Mammary epithelial cell (primary cell): ENCODE measurements at regions not wholly inside any gene's neighbourhood (a gene's known extent, or its start where the extent isn't known, plus 50 kb on each side); places are given as distances from the start of the nearest gene placed in this dataset.

Experiments
- EZH2 ChIP-seq: IDR thresholded peaks from 2 replicates; pipeline ENCODE4 v1.6.1; 2012; ENCODE audit warnings: low read length, inconsistent platforms, borderline replicate concordance
- TF ChIP-seq, protein P1 (sequence below), 2 donors: IDR thresholded peaks in 1 of 2; conservative IDR thresholded peaks in 1 of 2; 2 replicates each; pipeline ENCODE4 v1.5.1; 2011 to 2012; ENCODE audit warnings: inconsistent platforms in 2 of 2, low read length in 2 of 2, mild to moderate bottlenecking in 2 of 2, control low read depth in 1 of 2, low read depth in 1 of 2; ENCODE audit not compliant: insufficient read depth in 1 of 2; ENCODE audit errors: extremely low read depth in 1 of 2

DNA sequence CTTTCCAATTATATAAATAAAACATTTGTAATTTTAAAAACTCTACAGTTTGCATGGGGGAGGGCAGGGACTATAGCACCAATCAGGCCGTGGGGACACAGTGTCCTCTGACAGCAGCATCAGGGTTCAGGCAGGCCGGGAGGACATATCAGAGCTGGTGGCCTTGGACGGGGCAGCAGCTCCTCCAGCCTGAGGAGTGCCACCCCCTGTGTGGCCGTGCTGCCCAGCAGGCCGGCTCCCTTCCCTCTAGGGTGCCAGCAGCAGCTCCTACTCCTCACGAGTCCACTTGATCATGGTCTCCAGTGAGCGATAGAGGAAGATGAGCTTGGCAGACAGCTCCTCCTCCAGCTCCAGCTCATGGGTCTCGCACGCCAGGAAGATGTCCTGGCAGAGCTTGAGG, 144.0 kb upstream of the PHACTR3 start:
- TF ChIP-seq, protein P1, sequence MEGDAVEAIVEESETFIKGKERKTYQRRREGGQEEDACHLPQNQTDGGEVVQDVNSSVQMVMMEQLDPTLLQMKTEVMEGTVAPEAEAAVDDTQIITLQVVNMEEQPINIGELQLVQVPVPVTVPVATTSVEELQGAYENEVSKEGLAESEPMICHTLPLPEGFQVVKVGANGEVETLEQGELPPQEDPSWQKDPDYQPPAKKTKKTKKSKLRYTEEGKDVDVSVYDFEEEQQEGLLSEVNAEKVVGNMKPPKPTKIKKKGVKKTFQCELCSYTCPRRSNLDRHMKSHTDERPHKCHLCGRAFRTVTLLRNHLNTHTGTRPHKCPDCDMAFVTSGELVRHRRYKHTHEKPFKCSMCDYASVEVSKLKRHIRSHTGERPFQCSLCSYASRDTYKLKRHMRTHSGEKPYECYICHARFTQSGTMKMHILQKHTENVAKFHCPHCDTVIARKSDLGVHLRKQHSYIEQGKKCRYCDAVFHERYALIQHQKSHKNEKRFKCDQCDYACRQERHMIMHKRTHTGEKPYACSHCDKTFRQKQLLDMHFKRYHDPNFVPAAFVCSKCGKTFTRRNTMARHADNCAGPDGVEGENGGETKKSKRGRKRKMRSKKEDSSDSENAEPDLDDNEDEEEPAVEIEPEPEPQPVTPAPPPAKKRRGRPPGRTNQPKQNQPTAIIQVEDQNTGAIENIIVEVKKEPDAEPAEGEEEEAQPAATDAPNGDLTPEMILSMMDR (conservative IDR thresholded peaks at IDR 0.05 in 1 of 2, IDR thresholded peaks at IDR 0.05 in 1 of 2; ENCODE audit: extremely low read depth in 1 of 2, insufficient read depth in 1 of 2, low read depth in 1 of 2, low read length in 2 of 2), result no peak
- no peak for TF ChIP-seq EZH2
